Liver (tissue), 8 donors: ENCODE measurements at regions not wholly inside any gene's neighbourhood (a gene's known extent, or its start where the extent isn't known, plus 50 kb on each side); places are given as distances from the start of the nearest gene placed in this dataset.
"Not testable (repeated sequence)": the region's sequence is repeated elsewhere in the genome, so short reads cannot be mapped to it uniquely, and the experiment has no call there.

Source experiments
- DNase-seq: peaks from one replicate; pipeline ENCODE4 v3.0.0-alpha.2; 2017; ENCODE audit warnings: low spot score
- H3K27ac ChIP-seq, 2 donors: one replicate each; pipeline ENCODE4 v1.7.0; 2013; ENCODE audit warnings: inconsistent platforms in 2 of 2, low read length in 2 of 2, control low read depth in 1 of 2, low read depth in 1 of 2, mild to moderate bottlenecking in 1 of 2
- H3K27me3 ChIP-seq, 4 donors: one replicate each; pipeline versions ENCODE4 v1.6.1 to v1.7.0; 2013; ENCODE audit warnings: low read length in 3 of 4, inconsistent platforms in 1 of 4, mild to moderate bottlenecking in 1 of 4, moderate library complexity in 1 of 4; ENCODE audit not compliant: control insufficient read depth in 4 of 4, insufficient read depth in 4 of 4
- H3K36me3 ChIP-seq, 4 donors: one replicate each; pipeline versions ENCODE4 v1.6.1 to v1.7.0; 2013; ENCODE audit warnings: low read length in 3 of 4, mild to moderate bottlenecking in 3 of 4, low read depth in 1 of 4, moderate library complexity in 1 of 4; ENCODE audit not compliant: control insufficient read depth in 4 of 4, insufficient read depth in 3 of 4
- H3K4me1 ChIP-seq, 4 donors: one replicate each; pipeline versions ENCODE4 v1.6.1 to v1.7.0; 2013; ENCODE audit warnings: low read length in 3 of 4, mild to moderate bottlenecking in 3 of 4, moderate library complexity in 1 of 4; ENCODE audit not compliant: control insufficient read depth in 4 of 4, insufficient read depth in 4 of 4
- H3K4me3 ChIP-seq, 3 donors: one replicate each; pipeline versions ENCODE4 v1.6.1 to v1.7.0; 2013; ENCODE audit warnings: low read length in 3 of 3, control low read depth in 1 of 3, low read depth in 1 of 3, mild to moderate bottlenecking in 1 of 3
- H3K9ac ChIP-seq, 2 donors: one replicate each; pipeline ENCODE4 v1.7.0; 2013; ENCODE audit warnings: low read length in 2 of 2, mild to moderate bottlenecking in 2 of 2, moderate library complexity in 2 of 2, control low read depth in 1 of 2, low read depth in 1 of 2
- H3K9me3 ChIP-seq, 4 donors: one replicate each; pipeline versions ENCODE4 v1.6.1 to v1.7.0; 2013; ENCODE audit warnings: low read length in 3 of 4; ENCODE audit not compliant: control insufficient read depth in 4 of 4
- ATF3 ChIP-seq: IDR thresholded peaks from 2 replicates; pipeline ENCODE4 v1.6.1; 2016; ENCODE audit warnings: antibody characterized with exemption
- CTCF ChIP-seq: fragments of 150-350 bp; IDR thresholded peaks from 2 replicates; pipeline ENCODE4 v1.5.1; 2017; ENCODE audit warnings: improper control_type of control experiment, low read depth, low read length; ENCODE audit not compliant: missing input control
- EGR1 ChIP-seq, 2 donors: IDR thresholded peaks; 2 replicates each; pipeline ENCODE4 v1.6.1; 2016 to 2018; ENCODE audit warnings: antibody characterized with exemption in 2 of 2, low read depth in 2 of 2
- FOXA2 ChIP-seq: IDR thresholded peaks from 2 replicates; pipeline ENCODE4 v1.6.1; 2016; ENCODE audit warnings: antibody characterized with exemption
- GABPA ChIP-seq, 2 donors: IDR thresholded peaks in 1 of 2; conservative IDR thresholded peaks in 1 of 2; 2 replicates each; pipeline ENCODE4 v1.6.1; 2016; ENCODE audit warnings: antibody characterized with exemption in 2 of 2, mild to moderate bottlenecking in 1 of 2, moderate library complexity in 1 of 2
- HNF4A ChIP-seq, 2 donors: conservative IDR thresholded peaks; 2 replicates each; pipeline ENCODE4 v1.6.1; 2016; ENCODE audit warnings: antibody characterized with exemption in 2 of 2, mild to moderate bottlenecking in 2 of 2
- HNF4G ChIP-seq: IDR thresholded peaks from 2 replicates; pipeline ENCODE4 v1.6.1; 2016; ENCODE audit warnings: antibody characterized with exemption
- JUND ChIP-seq, 2 donors: IDR thresholded peaks; 2 replicates each; pipeline ENCODE4 v1.6.1; 2016; ENCODE audit warnings: antibody characterized with exemption in 2 of 2
- MAX ChIP-seq: IDR thresholded peaks from 2 replicates; pipeline ENCODE4 v1.6.1; 2016; ENCODE audit warnings: antibody characterized with exemption
- RAD21 ChIP-seq, 2 donors: IDR thresholded peaks; 2 replicates each; pipeline ENCODE4 v1.6.1; 2016; ENCODE audit warnings: antibody characterized with exemption in 2 of 2, mild to moderate bottlenecking in 2 of 2
- REST ChIP-seq: IDR thresholded peaks from 2 replicates; pipeline ENCODE4 v1.6.1; 2016; ENCODE audit warnings: antibody characterized with exemption, mild to moderate bottlenecking
- SP1 ChIP-seq: IDR thresholded peaks from 2 replicates; pipeline ENCODE4 v1.6.1; 2018; ENCODE audit warnings: antibody characterized with exemption, mild to moderate bottlenecking
- TAF1 ChIP-seq: conservative IDR thresholded peaks from 2 replicates; pipeline ENCODE4 v1.6.1; 2016; ENCODE audit warnings: antibody characterized with exemption, mild to moderate bottlenecking
- YY1 ChIP-seq: IDR thresholded peaks from 2 replicates; pipeline ENCODE4 v1.6.1; 2016; ENCODE audit warnings: antibody characterized with exemption, mild to moderate bottlenecking
- WGBS: extraction: QIAGEN DNeasy Blood & Tissue Kit; methylation state at CpG from one replicate; pipeline ENCODE4 v1.1.7; 2013; 5-methylcytosine and 5-hydroxymethylcytosine counted together
- donor health status: healthy.
- donor health status: healthy.
- donor health status: healthy.
- donor health status: healthy.
- donor health status: healthy.

GRCh38 chr1:182317611-182318161, 73.9 kb downstream of the GLUL start:
- no peaks in the 10 kb centered on the region for H3K9me3 ChIP-seq
- no peak for TF ChIP-seq CTCF
- no peak for TF ChIP-seq GABPA (IDR thresholded peaks at IDR 0.05 in 1 of 2, conservative IDR thresholded peaks at IDR 0.05 in 1 of 2)
- no peak for TF ChIP-seq HNF4A (conservative IDR thresholded peaks at IDR 0.05)
- no peak for TF ChIP-seq RAD21 (IDR thresholded peaks at IDR 0.05)
- TF ChIP-seq EGR1 (IDR thresholded peaks at IDR 0.05; ENCODE audit: low read depth in 2 of 2) = no peak
- no peak for TF ChIP-seq FOXA2
- TF ChIP-seq MAX = no peak
- TF ChIP-seq JUND (IDR thresholded peaks at IDR 0.05) = no peak
- TF ChIP-seq TAF1 = no peak
- no peak for TF ChIP-seq REST
- no peak for TF ChIP-seq HNF4G
- no peak for TF ChIP-seq YY1
- TF ChIP-seq ATF3 = no peak
- no peak for TF ChIP-seq SP1
- no peaks in the 10 kb centered on the region for H3K36me3 ChIP-seq
- no peak for DNase-seq
- 81% methylated on average over 1 of the region's 1 CpG for WGBS
- no peak overlapping the region for H3K9ac ChIP-seq
- H3K4me1 ChIP-seq = no peaks in the 10 kb centered on the region
- no peak overlapping the region for H3K27ac ChIP-seq
- no peaks in the 10 kb centered on the region for H3K27me3 ChIP-seq
- no peak overlapping the region for H3K4me3 ChIP-seq

- not testable (repeated sequence) for H3K36me3 ChIP-seq, H3K4me1 ChIP-seq, H3K4me3 ChIP-seq, H3K27ac ChIP-seq, DNase-seq, H3K9me3 ChIP-seq, H3K27me3 ChIP-seq, H3K9ac ChIP-seq
- 93% methylated on average over 3 of the region's 3 CpGs for WGBS
These were observed 75.1 kb downstream of the GLUL start for GRCh38 chr1:182316454-182316853.
